Suprapubic skin (tissue), 4 donors: ENCODE measurements at regions not wholly inside any gene's neighbourhood (a gene's known extent, or its start where the extent isn't known, plus 50 kb on each side); places are given as distances from the start of the nearest gene placed in this dataset.

Experiments used
- CTCF ChIP-seq, 2 donors: fragments of 200-600 bp in 1 of 2; fragments of 450-650 bp in 1 of 2; sonication (generic) in 1 of 2; IDR thresholded peaks; one replicate each; pipeline ENCODE4 v1.5.1; 2016 to 2019; ENCODE audit warnings: antibody characterized with exemption in 2 of 2, mild to moderate bottlenecking in 1 of 2, moderate library complexity in 1 of 2
- POLR2A ChIP-seq, 2 donors: fragments of 450-650 bp; IDR thresholded peaks; one replicate each; pipeline ENCODE4 v1.6.1; 2017; ENCODE audit warnings: antibody characterized with exemption in 2 of 2, mild to moderate bottlenecking in 2 of 2, moderate library complexity in 2 of 2
- POLR2AphosphoS5 ChIP-seq, 3 donors: sonication (generic); formaldehyde crosslinking; IDR thresholded peaks; one replicate each; pipeline ENCODE4 v1.6.1; 2017; ENCODE audit warnings: antibody characterized with exemption in 3 of 3

- no peak for TF ChIP-seq POLR2A (IDR thresholded peaks at IDR 0.05)
- no peak for TF ChIP-seq CTCF (IDR thresholded peaks at IDR 0.05)
- TF ChIP-seq POLR2AphosphoS5 (IDR thresholded peaks at IDR 0.05) = no peak
These were observed 175.0 kb downstream of the RPLP1 start for GRCh38 chr15:69627548-69628158.
